ENCODE measurements at regions not wholly inside any gene's neighbourhood (a gene's known extent, or its start where the extent isn't known, plus 50 kb on each side); places are given as distances from the start of the nearest gene placed in this dataset.

DNA sequence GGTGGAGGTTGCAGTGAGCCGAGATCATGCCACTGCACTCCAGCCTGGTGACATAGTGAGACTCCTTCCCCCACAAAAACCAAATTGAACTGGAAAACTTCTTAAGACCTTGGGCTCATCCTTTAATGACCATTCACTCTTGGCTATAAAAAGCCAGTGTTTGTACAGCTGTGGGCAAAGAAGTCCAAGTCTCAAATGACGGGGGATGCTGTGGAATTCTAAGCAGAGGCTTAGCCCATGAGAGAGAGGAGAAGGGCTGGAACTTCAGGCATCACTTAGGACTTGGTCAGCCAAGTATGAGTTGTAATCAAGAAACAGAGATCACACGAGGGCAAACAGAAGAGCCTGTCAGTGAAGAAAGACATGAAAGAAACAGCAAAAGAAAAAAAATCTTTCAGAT lies 79.3 kb upstream of the POU3F3 start:
- no peak overlapping the region for H3K4me3 ChIP-seq (ENCODE audit: low read depth, poor library complexity, severe bottlenecking)
- no peak for DNase-seq (ENCODE audit: low spot score in 2 of 2)
- TF ChIP-seq, protein P1, sequence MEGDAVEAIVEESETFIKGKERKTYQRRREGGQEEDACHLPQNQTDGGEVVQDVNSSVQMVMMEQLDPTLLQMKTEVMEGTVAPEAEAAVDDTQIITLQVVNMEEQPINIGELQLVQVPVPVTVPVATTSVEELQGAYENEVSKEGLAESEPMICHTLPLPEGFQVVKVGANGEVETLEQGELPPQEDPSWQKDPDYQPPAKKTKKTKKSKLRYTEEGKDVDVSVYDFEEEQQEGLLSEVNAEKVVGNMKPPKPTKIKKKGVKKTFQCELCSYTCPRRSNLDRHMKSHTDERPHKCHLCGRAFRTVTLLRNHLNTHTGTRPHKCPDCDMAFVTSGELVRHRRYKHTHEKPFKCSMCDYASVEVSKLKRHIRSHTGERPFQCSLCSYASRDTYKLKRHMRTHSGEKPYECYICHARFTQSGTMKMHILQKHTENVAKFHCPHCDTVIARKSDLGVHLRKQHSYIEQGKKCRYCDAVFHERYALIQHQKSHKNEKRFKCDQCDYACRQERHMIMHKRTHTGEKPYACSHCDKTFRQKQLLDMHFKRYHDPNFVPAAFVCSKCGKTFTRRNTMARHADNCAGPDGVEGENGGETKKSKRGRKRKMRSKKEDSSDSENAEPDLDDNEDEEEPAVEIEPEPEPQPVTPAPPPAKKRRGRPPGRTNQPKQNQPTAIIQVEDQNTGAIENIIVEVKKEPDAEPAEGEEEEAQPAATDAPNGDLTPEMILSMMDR (IDR thresholded peaks at IDR 0.05): no peak
- no peak for TF ChIP-seq POLR2A (IDR thresholded peaks at IDR 0.05)
- WGBS, 2 donors: 52 to 58% methylated on average over 3 of the region's 3 CpGs
- intact Hi-C loops (cut with DNase I; ENCODE audit: low total_unique reads): no loop called here

DNA sequence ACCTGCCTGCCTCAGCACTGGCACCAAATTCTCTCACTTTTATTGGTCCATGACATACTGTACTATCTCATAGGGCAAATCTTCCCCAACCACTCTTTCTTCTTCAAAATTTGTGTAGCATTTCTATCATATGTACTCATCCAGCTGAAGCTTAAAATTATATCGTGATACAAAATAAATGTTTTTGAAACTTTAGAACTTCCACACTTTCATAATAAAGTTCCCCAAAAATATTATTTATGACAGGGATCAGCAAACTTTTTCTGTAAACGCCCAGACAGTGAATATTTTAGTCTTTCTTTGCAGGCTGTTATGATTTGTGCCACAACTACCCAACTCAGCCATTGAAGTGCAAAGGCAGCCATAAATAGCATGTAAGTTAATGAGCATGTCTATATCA lies 76.2 kb upstream of the POU3F3 start:
- TF ChIP-seq, protein P1 (IDR thresholded peaks at IDR 0.05): no peak
- intact Hi-C loops (cut with DNase I; ENCODE audit: low total_unique reads): no loop called here
- DNase-seq (ENCODE audit: low spot score in 2 of 2): no peak
- H3K4me3 ChIP-seq (ENCODE audit: low read depth, poor library complexity, severe bottlenecking): no peak overlapping the region
- WGBS, 2 donors: 80 to 85% methylated on average over 2 of the region's 2 CpGs

DNA sequence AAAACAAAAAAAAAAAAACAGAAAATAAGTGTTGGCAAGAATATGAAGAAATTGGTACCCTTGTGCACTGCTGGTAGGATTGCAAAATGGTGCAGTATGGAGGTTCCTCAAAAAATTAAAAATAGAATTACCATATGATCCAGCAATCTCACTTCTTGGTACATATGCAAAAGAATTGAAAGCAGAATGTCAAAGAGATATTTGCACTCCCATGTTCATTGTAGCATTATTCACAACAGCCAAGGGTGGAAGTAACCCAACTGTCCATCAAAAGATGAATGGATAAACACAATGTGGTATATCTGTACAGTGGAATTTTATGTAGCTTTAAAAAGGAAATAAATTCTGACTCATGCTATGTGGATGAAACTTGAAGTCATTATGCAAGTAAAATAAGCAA lies 72.8 kb upstream of the POU3F3 start:
- H3K4me3 ChIP-seq (ENCODE audit: low read depth, poor library complexity, severe bottlenecking): no peak overlapping the region

DNA sequence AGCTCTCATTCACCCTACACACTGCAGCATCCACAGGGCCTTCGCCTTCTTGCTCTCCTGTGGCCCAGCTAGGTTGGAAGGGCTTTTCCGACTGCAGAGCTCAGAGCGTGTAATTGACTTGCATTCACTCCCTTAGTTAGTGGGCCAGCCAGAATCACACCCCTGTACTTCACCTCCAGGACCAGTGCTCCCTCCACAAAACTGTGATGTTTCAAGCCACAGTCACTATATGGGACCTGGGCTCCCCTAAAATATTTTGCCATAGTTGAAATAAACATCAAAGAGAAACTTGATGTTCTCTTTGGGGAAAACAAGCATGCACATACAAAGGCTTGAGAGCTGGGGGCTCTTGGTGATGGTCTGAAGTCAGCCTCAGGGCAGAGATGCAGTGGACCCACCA lies 69.7 kb upstream of the POU3F3 start:
- no peak overlapping the region for H3K4me3 ChIP-seq (ENCODE audit: low read depth, poor library complexity, severe bottlenecking)
- 95 to 99% methylated on average over 3 of the region's 3 CpGs for WGBS, 2 donors
- no peak for DNase-seq (ENCODE audit: low spot score in 2 of 2)
- TF ChIP-seq POLR2A (IDR thresholded peaks at IDR 0.05): no peak
- TF ChIP-seq, protein P1 (IDR thresholded peaks at IDR 0.05): no peak
- intact Hi-C loops (cut with DNase I; ENCODE audit: low total_unique reads): no loop called here

More for the DNA sequence above, 72.8 kb upstream of the POU3F3 start:
- intact Hi-C loops (cut with DNase I; ENCODE audit: low total_unique reads): no loop called here
- TF ChIP-seq, protein P1 (IDR thresholded peaks at IDR 0.05): no peak
- TF ChIP-seq POLR2A (IDR thresholded peaks at IDR 0.05): no peak
- no peak for DNase-seq (ENCODE audit: low spot score in 2 of 2)

DNA sequence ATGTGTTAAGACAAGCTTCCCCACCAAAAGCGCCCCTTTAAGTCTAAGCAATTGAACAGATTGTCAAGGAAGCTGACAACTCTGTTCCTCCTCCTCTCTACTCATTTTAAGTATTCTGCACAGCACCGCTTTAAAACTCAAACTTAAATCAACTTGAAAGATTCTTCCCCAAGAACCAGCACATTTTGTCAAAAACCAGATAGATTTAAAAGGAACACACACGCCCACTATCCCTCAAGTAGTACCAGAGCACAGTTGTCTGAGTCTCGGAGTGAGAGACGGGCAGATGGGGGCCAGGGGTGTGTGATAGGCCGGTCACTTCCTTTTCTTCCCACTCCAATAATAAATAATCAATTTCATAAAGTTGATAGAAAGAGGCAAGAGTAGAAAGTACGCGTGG lies 67.7 kb upstream of the POU3F3 start:
- DNase-seq (ENCODE audit: low spot score in 2 of 2): no peak
- no peak overlapping the region for H3K4me3 ChIP-seq (ENCODE audit: low read depth, poor library complexity, severe bottlenecking)
- intact Hi-C loops (cut with DNase I; ENCODE audit: low total_unique reads): no loop called here
- no peak for TF ChIP-seq POLR2A (IDR thresholded peaks at IDR 0.05)
- TF ChIP-seq, protein P1 (IDR thresholded peaks at IDR 0.05): no peak
- 55 to 64% methylated on average over 8 of the region's 8 CpGs for WGBS, 2 donors

DNA sequence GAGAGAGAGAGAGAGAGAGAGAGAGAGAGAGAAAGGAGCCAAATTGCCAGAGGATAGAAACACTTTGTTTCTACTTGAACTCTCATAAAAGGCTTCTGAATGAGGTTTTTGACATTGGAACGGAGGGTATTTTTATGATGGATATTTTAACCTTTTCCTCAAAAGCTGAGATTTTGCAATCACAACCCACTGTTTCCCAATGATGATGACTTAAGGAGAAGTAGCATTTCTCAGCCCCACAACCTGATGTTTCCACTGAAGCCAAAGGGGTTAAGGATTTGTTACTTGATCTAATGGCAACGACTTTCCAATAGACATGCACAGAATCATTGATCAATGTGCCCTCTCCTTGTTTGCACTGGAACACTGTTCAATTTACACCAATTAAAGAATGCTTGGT lies 67.1 kb upstream of the POU3F3 start:
- H3K4me3 ChIP-seq (ENCODE audit: low read depth, poor library complexity, severe bottlenecking): no peak overlapping the region
- DNase-seq (ENCODE audit: low spot score in 2 of 2): no peak
- TF ChIP-seq, protein P1 (IDR thresholded peaks at IDR 0.05): no peak
- TF ChIP-seq POLR2A (IDR thresholded peaks at IDR 0.05): no peak
- intact Hi-C loops (cut with DNase I; ENCODE audit: low total_unique reads): no loop called here
- 0 to 30% methylated on average over 2 of the region's 2 CpGs for WGBS, 2 donors

Data from lower leg skin (tissue), 4 donors.